HG03521 (cell line): ENCODE measurements at regions not wholly inside any gene's neighbourhood (a gene's known extent, or its start where the extent isn't known, plus 50 kb on each side); places are given as distances from the start of the nearest gene placed in this dataset.

ENCODE experiments used
- ATAC-seq: cut with Tn5 transposase; IDR thresholded peaks from one replicate; pipeline ENCODE4 v1.9.1; 2021; ENCODE audit warnings: mild to moderate bottlenecking, moderate library complexity; ENCODE audit not compliant: unreplicated experiment

GRCh38 chr11:91776655-91777054 is 448.0 kb upstream of the FAT3 start:
- ATAC-seq = no peak

GRCh38 chr11:91773090-91773489 is 451.5 kb upstream of the FAT3 start:
- no peak for ATAC-seq

GRCh38 chr11:91771961-91772360 is 452.7 kb upstream of the FAT3 start:
- no peak for ATAC-seq

- no peak for ATAC-seq
Measured at GRCh38 chr11:91768783-91769182, 455.8 kb upstream of the FAT3 start.

GRCh38 chr11:91763331-91763730 is 461.3 kb upstream of the FAT3 start:
- no peak for ATAC-seq

GRCh38 chr11:91761406-91762025 is 463.1 kb upstream of the FAT3 start:
- no peak for ATAC-seq

GRCh38 chr11:91756829-91757480 is 467.7 kb upstream of the FAT3 start:
- ATAC-seq = no peak

- ATAC-seq = no peak
Measured at GRCh38 chr11:91755951-91756707, 468.5 kb upstream of the FAT3 start.

GRCh38 chr11:91755526-91755925 is 469.1 kb upstream of the FAT3 start:
- no peak for ATAC-seq

- no peak for ATAC-seq
Measured at GRCh38 chr11:91749251-91749650, 475.4 kb upstream of the FAT3 start.

GRCh38 chr11:91742155-91742554 is 482.5 kb upstream of the FAT3 start:
- ATAC-seq = no peak

GRCh38 chr11:91731051-91731450 is 493.6 kb upstream of the FAT3 start:
- no peak for ATAC-seq

GRCh38 chr11:91730620-91731019 is 494.0 kb upstream of the FAT3 start:
- no peak for ATAC-seq

GRCh38 chr11:91730057-91730456 is 494.6 kb upstream of the FAT3 start:
- ATAC-seq = no peak

GRCh38 chr11:91717169-91717568 is 507.4 kb upstream of the FAT3 start:
- ATAC-seq = no peak

GRCh38 chr11:91707652-91708482 is 516.8 kb upstream of the FAT3 start:
- no peak for ATAC-seq

- no peak for ATAC-seq
Measured at GRCh38 chr11:91703042-91703441, 521.6 kb upstream of the FAT3 start.

GRCh38 chr11:91700854-91701253 is 523.8 kb upstream of the FAT3 start:
- no peak for ATAC-seq

- no peak for ATAC-seq
Measured at GRCh38 chr11:91698845-91699244, 525.8 kb upstream of the FAT3 start.

- ATAC-seq = no peak
Measured at GRCh38 chr11:91694331-91694730, 530.3 kb upstream of the FAT3 start.

GRCh38 chr11:91691872-91692271 is 532.7 kb upstream of the FAT3 start:
- ATAC-seq = no peak
